GM12801 (cell line): ENCODE measurements at regions not wholly inside any gene's neighbourhood (a gene's known extent, or its start where the extent isn't known, plus 50 kb on each side); places are given as distances from the start of the nearest gene placed in this dataset.

Experiments
- TF ChIP-seq, protein P1 (sequence below): IDR thresholded peaks from one replicate; pipeline ENCODE4 v1.5.1; 2011; ENCODE audit warnings: control low read depth; ENCODE audit not compliant: insufficient read length; ENCODE audit errors: extremely low read depth

- TF ChIP-seq, protein P1, sequence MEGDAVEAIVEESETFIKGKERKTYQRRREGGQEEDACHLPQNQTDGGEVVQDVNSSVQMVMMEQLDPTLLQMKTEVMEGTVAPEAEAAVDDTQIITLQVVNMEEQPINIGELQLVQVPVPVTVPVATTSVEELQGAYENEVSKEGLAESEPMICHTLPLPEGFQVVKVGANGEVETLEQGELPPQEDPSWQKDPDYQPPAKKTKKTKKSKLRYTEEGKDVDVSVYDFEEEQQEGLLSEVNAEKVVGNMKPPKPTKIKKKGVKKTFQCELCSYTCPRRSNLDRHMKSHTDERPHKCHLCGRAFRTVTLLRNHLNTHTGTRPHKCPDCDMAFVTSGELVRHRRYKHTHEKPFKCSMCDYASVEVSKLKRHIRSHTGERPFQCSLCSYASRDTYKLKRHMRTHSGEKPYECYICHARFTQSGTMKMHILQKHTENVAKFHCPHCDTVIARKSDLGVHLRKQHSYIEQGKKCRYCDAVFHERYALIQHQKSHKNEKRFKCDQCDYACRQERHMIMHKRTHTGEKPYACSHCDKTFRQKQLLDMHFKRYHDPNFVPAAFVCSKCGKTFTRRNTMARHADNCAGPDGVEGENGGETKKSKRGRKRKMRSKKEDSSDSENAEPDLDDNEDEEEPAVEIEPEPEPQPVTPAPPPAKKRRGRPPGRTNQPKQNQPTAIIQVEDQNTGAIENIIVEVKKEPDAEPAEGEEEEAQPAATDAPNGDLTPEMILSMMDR = no peak
Observed at GRCh38 chr14:22291406-22291805, 297.6 kb downstream of the DAD1 start.

DNA sequence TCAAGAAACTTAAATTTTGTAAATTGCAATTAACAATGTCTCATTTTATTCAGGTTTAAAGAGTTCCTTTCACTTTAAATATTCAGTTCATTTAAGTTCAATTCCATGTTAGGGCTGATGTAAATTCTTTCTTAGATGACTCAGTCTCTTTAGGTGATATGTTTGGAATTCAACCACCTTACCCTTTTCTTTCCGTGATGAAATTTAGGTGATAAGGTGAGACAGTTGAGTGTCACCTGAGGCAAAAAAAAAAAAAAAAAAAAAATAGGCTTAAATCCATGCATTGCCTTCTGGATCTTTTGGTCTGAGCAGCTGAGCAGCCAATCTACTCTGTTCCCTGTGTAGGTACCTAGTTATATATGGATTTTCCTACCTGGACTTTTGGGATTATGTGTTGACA, 299.5 kb downstream of the DAD1 start:
- TF ChIP-seq, protein P1 = no peak

DNA sequence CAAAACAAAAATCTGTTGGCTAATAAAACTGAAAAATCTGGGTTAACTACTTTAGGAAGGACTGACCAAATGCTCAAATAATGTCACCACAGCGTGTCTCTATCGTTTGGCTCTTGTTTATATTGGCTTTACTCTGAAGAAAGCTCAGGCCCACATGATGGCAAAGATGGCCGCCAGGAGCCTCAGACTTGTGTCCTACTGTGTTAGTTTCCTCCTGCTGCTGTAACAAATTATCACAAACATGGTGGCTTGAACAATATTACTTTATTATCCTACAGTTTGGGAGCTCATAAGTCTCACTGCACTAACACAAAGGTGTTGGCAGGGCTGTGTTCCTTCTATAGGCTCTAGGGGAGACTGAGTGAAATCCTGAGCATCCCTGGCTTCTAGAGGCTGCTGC, 303.0 kb downstream of the DAD1 start:
- TF ChIP-seq, protein P1 = no peak

GRCh38 chr14:22282949-22283348, 306.1 kb downstream of the DAD1 start:
- TF ChIP-seq, protein P1 = no peak

DNA sequence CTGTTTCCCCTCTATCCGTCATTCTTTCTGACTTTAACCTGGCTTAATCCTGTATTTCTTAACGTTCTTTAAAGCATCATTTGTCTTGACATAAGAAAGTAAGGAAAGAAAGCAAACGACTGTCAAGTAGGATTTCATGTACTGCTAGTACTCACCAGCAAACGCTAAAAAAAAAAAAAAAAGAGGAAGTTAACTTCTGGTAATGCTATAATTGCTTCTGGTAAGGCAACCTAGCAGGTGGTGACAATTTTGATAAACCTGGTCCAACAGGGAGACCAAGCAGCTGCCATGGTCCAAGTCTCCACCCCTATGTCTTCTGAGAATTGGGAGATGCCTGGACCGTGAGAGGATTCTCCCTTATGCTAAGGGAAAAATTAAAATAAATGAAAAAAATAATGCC, 306.6 kb downstream of the DAD1 start:
- TF ChIP-seq, protein P1 = no peak

DNA sequence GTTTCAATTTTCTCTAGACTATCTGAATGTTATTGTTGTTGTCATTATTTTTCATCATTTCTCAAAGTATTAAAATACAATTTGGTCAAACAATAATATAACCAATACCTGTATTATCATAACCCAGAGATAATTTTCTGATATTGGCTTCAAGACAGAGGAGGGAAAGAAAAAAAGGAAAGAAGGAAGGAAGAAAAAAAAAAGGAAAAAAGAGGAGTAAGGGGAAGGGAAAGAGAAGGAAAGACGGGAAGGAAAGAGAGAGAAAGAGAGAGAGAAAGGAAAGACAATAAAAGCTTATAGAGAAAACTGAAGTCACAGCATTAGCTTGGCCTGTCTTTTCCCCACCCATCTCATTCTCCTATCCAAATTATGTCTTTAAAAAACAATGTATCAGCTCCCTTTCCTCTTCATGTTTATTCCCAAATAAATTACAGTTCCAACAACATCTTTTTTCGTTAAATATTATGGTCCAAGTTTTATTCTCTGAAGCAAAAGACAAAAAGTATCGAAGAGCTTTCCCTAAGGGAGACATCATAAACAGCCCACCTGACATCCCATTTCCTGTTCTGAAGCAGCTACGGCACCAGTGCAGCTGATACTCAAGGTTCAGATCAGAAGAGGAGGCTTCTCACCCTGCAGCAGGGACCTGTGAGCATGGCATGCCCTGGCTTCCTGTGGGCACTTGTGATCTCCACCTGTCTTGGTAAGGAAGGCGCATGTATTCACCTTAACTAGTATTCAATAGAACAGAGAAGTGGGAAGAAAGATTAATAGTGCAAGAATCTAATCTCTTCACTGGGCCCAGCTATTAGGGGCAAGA, 308.3 kb downstream of the DAD1 start:
- TF ChIP-seq, protein P1 = no peak

GRCh38 chr14:22276913-22277816, 311.9 kb downstream of the DAD1 start:
- TF ChIP-seq, protein P1 = no peak
